HG03521 (cell line): ENCODE measurements at regions not wholly inside any gene's neighbourhood (a gene's known extent, or its start where the extent isn't known, plus 50 kb on each side); places are given as distances from the start of the nearest gene placed in this dataset.

Source experiments
- ATAC-seq: cut with Tn5 transposase; IDR thresholded peaks from one replicate; pipeline ENCODE4 v1.9.1; 2021; ENCODE audit warnings: mild to moderate bottlenecking, moderate library complexity; ENCODE audit not compliant: unreplicated experiment

GRCh38 chr12:126156806-126157574 lies 1091.8 kb downstream of the AACS start:
- no peak for ATAC-seq

- no peak for ATAC-seq
These were observed 1092.3 kb downstream of the AACS start for GRCh38 chr12:126157575-126157966.

GRCh38 chr12:126159139-126159538 lies 1093.9 kb downstream of the AACS start:
- no peak for ATAC-seq

GRCh38 chr12:126160912-126161311 lies 1095.7 kb downstream of the AACS start:
- ATAC-seq, result no peak

GRCh38 chr12:126163984-126164383 lies 1098.7 kb downstream of the AACS start:
- ATAC-seq, result no peak

- no peak for ATAC-seq
These were observed 1106.8 kb downstream of the AACS start for GRCh38 chr12:126171937-126172559.

GRCh38 chr12:126182619-126183236 lies 1117.5 kb downstream of the AACS start:
- no peak for ATAC-seq

- no peak for ATAC-seq
These were observed 1119.8 kb downstream of the AACS start for GRCh38 chr12:126185025-126185424.

- no peak for ATAC-seq
These were observed 1124.6 kb downstream of the AACS start for GRCh38 chr12:126189856-126190255.

- ATAC-seq, result no peak
These were observed 1126.0 kb downstream of the AACS start for GRCh38 chr12:126191031-126191891.

GRCh38 chr12:126191949-126192348 lies 1126.7 kb downstream of the AACS start:
- ATAC-seq, result no peak

GRCh38 chr12:126193190-126193589 lies 1128.0 kb downstream of the AACS start:
- no peak for ATAC-seq

GRCh38 chr12:126196263-126196662 lies 1131.0 kb downstream of the AACS start:
- no peak for ATAC-seq

- no peak for ATAC-seq
These were observed 1133.3 kb downstream of the AACS start for GRCh38 chr12:126198516-126198915.

GRCh38 chr12:126198966-126199692 lies 1133.9 kb downstream of the AACS start:
- no peak for ATAC-seq

- ATAC-seq, result no peak
These were observed 1136.8 kb downstream of the AACS start for GRCh38 chr12:126201981-126202537.

GRCh38 chr12:126204326-126204725 lies 1139.1 kb downstream of the AACS start:
- ATAC-seq, result no peak

- no peak for ATAC-seq
These were observed 1144.8 kb downstream of the AACS start for GRCh38 chr12:126210026-126210425.

- no peak for ATAC-seq
These were observed 1145.2 kb downstream of the AACS start for GRCh38 chr12:126210448-126210847.

- no peak for ATAC-seq
These were observed 1147.6 kb downstream of the AACS start for GRCh38 chr12:126212824-126213223.
